Natural killer cell (primary cell): ENCODE measurements at regions not wholly inside any gene's neighbourhood (a gene's known extent, or its start where the extent isn't known, plus 50 kb on each side); places are given as distances from the start of the nearest gene placed in this dataset.

ENCODE experiments used
- ATAC-seq, 3 donors: fragments of 150-1000 bp in 2 of 3; fragments of 200-7000 bp in 1 of 3; cut with Tn5 transposase; 1 replicate in 1 of 3; 2 replicates in 2 of 3; pipeline ENCODE4 v1.10.0; 2021; ENCODE audit warnings: mild to moderate bottlenecking in 2 of 3, moderate library complexity in 2 of 3
- DNase-seq, 2 donors: peaks; one replicate each; pipeline versions ENCODE4 v3.0.0 to v3.0.0-alpha.2; 2013 to 2021; ENCODE audit warnings: mixed read lengths in 1 of 2
- H3K27ac ChIP-seq: one replicate; pipeline ENCODE4 v1.5.1; 2013; ENCODE audit warnings: mild to moderate bottlenecking, low read length
- H3K27me3 ChIP-seq: one replicate; pipeline ENCODE4 v1.6.1; 2013; ENCODE audit warnings: low read length; ENCODE audit not compliant: control insufficient read depth, insufficient read depth
- H3K36me3 ChIP-seq: one replicate; pipeline ENCODE4 v1.6.1; 2013; ENCODE audit warnings: low read length; ENCODE audit not compliant: control insufficient read depth, insufficient read depth
- H3K4me1 ChIP-seq: one replicate; pipeline ENCODE4 v1.6.1; 2013; ENCODE audit warnings: low read length; ENCODE audit not compliant: control insufficient read depth, insufficient read depth
- H3K4me3 ChIP-seq: one replicate; pipeline ENCODE4 v1.5.1; 2013; ENCODE audit warnings: low read length
- H3K9me3 ChIP-seq: one replicate; pipeline ENCODE4 v1.6.1; 2013; ENCODE audit warnings: low read length; ENCODE audit not compliant: control insufficient read depth, insufficient read depth
- H3K27ac Mint-ChIP-seq, 2 donors: one replicate each; pipeline ENCODE4 v1.8.0; 2022; ENCODE audit warnings: mild to moderate bottlenecking in 2 of 2, mixed read lengths in 2 of 2, moderate library complexity in 1 of 2
- H3K27me3 Mint-ChIP-seq, 2 donors: one replicate each; pipeline ENCODE4 v1.8.0; 2022; ENCODE audit warnings: low read depth in 2 of 2, mixed read lengths in 2 of 2
- H3K36me3 Mint-ChIP-seq: one replicate; pipeline ENCODE4 v1.8.0; 2022; ENCODE audit warnings: mixed read lengths
- H3K4me1 Mint-ChIP-seq, 2 donors: one replicate each; pipeline ENCODE4 v1.8.0; 2022; ENCODE audit warnings: mixed read lengths in 2 of 2
- H3K4me3 Mint-ChIP-seq: one replicate; pipeline ENCODE4 v1.8.0; 2022; ENCODE audit warnings: mild to moderate bottlenecking, moderate library complexity, mixed read lengths
- H3K9me3 Mint-ChIP-seq, 2 donors: one replicate each; pipeline ENCODE4 v1.8.0; 2022; ENCODE audit warnings: mixed read lengths in 2 of 2
- CTCF ChIP-seq: fragments of 200-600 bp; IDR thresholded peaks from one replicate; pipeline ENCODE4 v1.8.0; 2022; ENCODE audit warnings: antibody characterized with exemption
- WGBS: methylation state at CpG from one replicate; pipeline ENCODE4 v1.1.7; 2013; ENCODE audit warnings: missing lambda C conversion rate; ENCODE audit not compliant: insufficient coverage; 5-methylcytosine and 5-hydroxymethylcytosine counted together
- intact Hi-C: fragments of 100-400 bp; cut with micrococcal nuclease; formaldehyde crosslinking; loops from one replicate; pipeline ENCODE4 v1.14.2; 2022

- Histone ChIP-seq H3K4me3 (no peak overlapping the region), H3K9me3 (no peaks in the 10 kb centered on the region), H3K27ac (no peak overlapping the region), H3K27me3 (no peaks in the 10 kb centered on the region), H3K4me1 (no peaks in the 10 kb centered on the region), H3K36me3 (no peaks in the 10 kb centered on the region)
- H3K4me3 Mint-ChIP-seq, result no peak overlapping the region
- intact Hi-C loops, result no loop called here
- no peaks in the 10 kb centered on the region for H3K4me1 Mint-ChIP-seq
- H3K9me3 Mint-ChIP-seq, result peaks cover 0 to 3% of the 10 kb centered on the region in 2 donors
- H3K36me3 Mint-ChIP-seq, result no peaks in the 10 kb centered on the region
- TF ChIP-seq CTCF, result no peak
- WGBS, result 74% methylated on average over 3 of the region's 3 CpGs
- H3K27ac Mint-ChIP-seq, result no peak overlapping the region
- H3K27me3 Mint-ChIP-seq, result peaks cover 5 to 10% of the 10 kb centered on the region in 2 donors
- no peak for ATAC-seq
- no peak for DNase-seq
These were observed 165.0 kb downstream of the LNPK start for GRCh38 chr2:175837046-175837445.

DNA sequence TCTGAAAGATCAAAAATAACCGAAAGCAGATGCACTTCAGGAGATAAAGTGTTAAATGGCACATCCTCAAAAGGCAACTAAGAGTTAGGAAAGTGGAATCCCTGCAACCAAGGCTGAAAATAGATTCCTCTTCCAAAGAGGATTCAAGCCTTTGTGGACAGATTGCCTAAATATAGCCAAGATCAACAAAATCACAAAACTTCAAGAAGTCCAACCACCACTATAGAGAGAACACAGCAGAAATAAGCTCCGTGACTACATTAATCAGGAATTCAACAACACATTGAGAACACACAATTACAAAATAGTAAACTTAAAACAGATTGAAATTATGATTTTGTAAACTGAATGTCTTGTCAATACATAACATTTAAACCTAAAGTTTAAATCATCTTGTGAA, 165.7 kb downstream of the LNPK start:
- Histone ChIP-seq H3K4me1 (no peaks in the 10 kb centered on the region), H3K36me3 (no peaks in the 10 kb centered on the region), H3K27ac (no peak overlapping the region), H3K27me3 (no peaks in the 10 kb centered on the region), H3K9me3 (no peaks in the 10 kb centered on the region), H3K4me3 (no peak overlapping the region)
- ATAC-seq (no peak), DNase-seq (no peak)
- no peaks in the 10 kb centered on the region for H3K4me1 Mint-ChIP-seq
- H3K27me3 Mint-ChIP-seq, result peaks cover 5 to 12% of the 10 kb centered on the region in 2 donors
- H3K36me3 Mint-ChIP-seq, result no peaks in the 10 kb centered on the region
- H3K27ac Mint-ChIP-seq, result no peak overlapping the region
- intact Hi-C loops, result no loop called here
- no peak for TF ChIP-seq CTCF
- no peak overlapping the region for H3K4me3 Mint-ChIP-seq
- WGBS, result 74% methylated on average over 1 of the region's 2 CpGs
- H3K9me3 Mint-ChIP-seq, result peaks cover 0 to 3% of the 10 kb centered on the region in 2 donors

DNA sequence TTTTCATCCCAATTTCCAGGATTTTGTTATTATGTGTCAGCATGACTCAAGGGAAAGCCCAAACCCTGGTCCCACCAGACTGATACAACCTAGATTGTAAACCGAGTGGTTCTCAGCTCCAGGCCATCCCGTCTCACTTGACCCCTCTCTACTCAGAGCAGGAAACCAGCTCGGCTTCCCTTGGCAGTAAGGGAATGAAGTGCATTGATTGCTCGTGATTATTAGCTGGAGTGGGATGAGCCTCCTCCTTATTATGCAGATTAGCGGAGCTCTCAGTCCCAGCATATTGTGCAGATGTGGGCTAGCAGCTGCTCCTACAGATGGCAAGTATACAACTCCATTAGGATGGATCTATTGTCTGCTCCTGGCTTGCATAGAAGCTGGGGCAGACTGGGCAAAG, 167.6 kb downstream of the LNPK start:
- ATAC-seq (no peak), DNase-seq (no peak)
- TF ChIP-seq CTCF, result no peak
- H3K27me3 Mint-ChIP-seq, result peaks cover 6 to 13% of the 10 kb centered on the region in 2 donors
- no peak overlapping the region for H3K27ac Mint-ChIP-seq
- 64% methylated on average over 2 of the region's 5 CpGs for WGBS
- H3K27me3 ChIP-seq, result no peaks in the 10 kb centered on the region
- no peaks in the 10 kb centered on the region for H3K9me3 ChIP-seq
- H3K4me3 ChIP-seq, result no peak overlapping the region
- H3K36me3 ChIP-seq, result no peaks in the 10 kb centered on the region
- no peak overlapping the region for H3K27ac ChIP-seq
- no peak overlapping the region for H3K4me3 Mint-ChIP-seq
- intact Hi-C loops, result no loop called here
- H3K4me1 Mint-ChIP-seq, result no peaks in the 10 kb centered on the region
- no peaks in the 10 kb centered on the region for H3K9me3 Mint-ChIP-seq
- no peaks in the 10 kb centered on the region for H3K36me3 Mint-ChIP-seq
- H3K4me1 ChIP-seq, result no peaks in the 10 kb centered on the region

DNA sequence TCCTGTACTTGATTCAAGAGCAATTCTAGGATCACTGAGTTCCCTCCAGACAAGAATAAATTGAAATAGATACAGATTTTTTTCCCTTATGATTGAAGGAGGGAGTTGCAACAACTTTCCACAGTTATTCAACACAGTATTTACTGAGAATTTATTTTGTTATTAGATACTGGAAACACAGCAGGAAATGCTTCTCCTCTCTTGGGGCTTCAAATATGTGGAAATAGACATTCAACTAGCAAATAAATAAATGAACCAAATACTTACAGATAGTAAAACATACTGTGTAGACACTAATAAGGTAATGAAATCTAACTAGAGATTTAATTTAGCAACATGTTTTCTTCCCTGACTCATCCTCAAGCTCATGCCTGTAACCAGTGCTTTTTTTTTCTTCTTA, 169.2 kb downstream of the LNPK start:
- DNase-seq (no peak), ATAC-seq (no peak)
- peaks cover 3 to 12% of the 10 kb centered on the region in 2 donors for H3K27me3 Mint-ChIP-seq
- Histone ChIP-seq H3K9me3 (no peaks in the 10 kb centered on the region), H3K27me3 (no peaks in the 10 kb centered on the region), H3K4me1 (no peaks in the 10 kb centered on the region), H3K27ac (no peak overlapping the region), H3K4me3 (no peak overlapping the region), H3K36me3 (no peaks in the 10 kb centered on the region)
- no peak for TF ChIP-seq CTCF
- no peak overlapping the region for H3K4me3 Mint-ChIP-seq
- intact Hi-C loops, result no loop called here
- H3K27ac Mint-ChIP-seq, result no peak overlapping the region
- no peaks in the 10 kb centered on the region for H3K4me1 Mint-ChIP-seq
- no peaks in the 10 kb centered on the region for H3K9me3 Mint-ChIP-seq
- H3K36me3 Mint-ChIP-seq, result no peaks in the 10 kb centered on the region
